GM23338 (cell line): ENCODE measurements at regions not wholly inside any gene's neighbourhood (a gene's known extent, or its start where the extent isn't known, plus 50 kb on each side); places are given as distances from the start of the nearest gene placed in this dataset.

Source experiments
- ATAC-seq: fragments of 200-7000 bp; cut with Tn5 transposase; 3 replicates; pipeline ENCODE4 v1.9.1; 2020
- DNase-seq: peaks from one replicate; pipeline ENCODE4 v3.0.0-alpha.2; 2015; ENCODE audit warnings: low spot score
- H2AFZ ChIP-seq: fragments of 200-600 bp; sonication (generic); 2 replicates; pipeline ENCODE4 v1.8.0; 2016; ENCODE audit warnings: antibody characterized with exemption, mild to moderate bottlenecking, moderate library complexity
- H3F3A ChIP-seq: fragments of 200-600 bp; sonication (generic); replicated peaks from 2 replicates; pipeline ENCODE4 v1.8.0; 2017; ENCODE audit warnings: antibody characterized with exemption, mixed run types, low read depth
- H3K27ac ChIP-seq: fragments of 200-600 bp; sonication (generic); 2 replicates; pipeline ENCODE4 v1.6.1; 2016; ENCODE audit warnings: low read depth
- H3K27me3 ChIP-seq: fragments of 200-600 bp; sonication (generic); 2 replicates; pipeline ENCODE4 v1.8.0; 2016; ENCODE audit warnings: mild to moderate bottlenecking, mixed run types, moderate library complexity; ENCODE audit not compliant: insufficient read depth
- H3K36me3 ChIP-seq: fragments of 200-600 bp; sonication (generic); 2 replicates; pipeline ENCODE4 v1.8.0; 2016; ENCODE audit warnings: mild to moderate bottlenecking; ENCODE audit not compliant: insufficient read depth
- H3K4me1 ChIP-seq: fragments of 200-600 bp; sonication (generic); 2 replicates; pipeline ENCODE4 v1.8.0; 2016; ENCODE audit warnings: mild to moderate bottlenecking, moderate library complexity; ENCODE audit not compliant: insufficient read depth
- H3K4me2 ChIP-seq: fragments of 200-600 bp; sonication (generic); 2 replicates; pipeline ENCODE4 v1.7.1; 2017; ENCODE audit warnings: mixed run types
- H3K4me3 ChIP-seq: fragments of 200-600 bp; sonication (generic); 2 replicates; pipeline ENCODE4 v1.6.1; 2016; ENCODE audit warnings: mixed run types
- H3K79me2 ChIP-seq: fragments of 200-600 bp; sonication (generic); replicated peaks from 2 replicates; pipeline ENCODE4 v1.8.0; 2017; ENCODE audit warnings: mild to moderate bottlenecking; ENCODE audit not compliant: insufficient read depth
- H3K9me2 ChIP-seq: fragments of 200-600 bp; sonication (generic); 2 replicates; pipeline ENCODE4 v1.8.0; 2017; ENCODE audit not compliant: insufficient read depth
- H4K20me1 ChIP-seq: fragments of 200-600 bp; sonication (generic); replicated peaks from 2 replicates; pipeline ENCODE4 v1.8.0; 2017; ENCODE audit warnings: mild to moderate bottlenecking; ENCODE audit not compliant: insufficient read depth
- H3K27ac Mint-ChIP-seq: 2 replicates; pipeline ENCODE4 v1.8.0; 2020; ENCODE audit warnings: inconsistent platforms, mild to moderate bottlenecking, moderate library complexity, mixed read lengths
- H3K27me3 Mint-ChIP-seq: 3 replicates; pipeline ENCODE4 v1.8.0; 2022; ENCODE audit warnings: low read depth, mild to moderate bottlenecking, moderate library complexity, mixed read lengths, inconsistent platforms; ENCODE audit not compliant: insufficient read depth, poor library complexity
- H3K36me3 Mint-ChIP-seq: 3 replicates; pipeline ENCODE4 v1.8.0; 2021; ENCODE audit warnings: low read depth, mild to moderate bottlenecking, inconsistent platforms, moderate library complexity, mixed read lengths
- H3K4me1 Mint-ChIP-seq: 3 replicates; pipeline ENCODE4 v1.8.0; 2020; ENCODE audit warnings: mild to moderate bottlenecking, inconsistent platforms, mixed read lengths
- H3K4me3 Mint-ChIP-seq: 3 replicates; pipeline ENCODE4 v1.8.0; 2021; ENCODE audit warnings: moderate library complexity, mild to moderate bottlenecking, inconsistent platforms, mixed read lengths
- H3K9me3 Mint-ChIP-seq: 3 replicates; pipeline ENCODE4 v1.8.0; 2020; ENCODE audit warnings: moderate library complexity, mild to moderate bottlenecking, inconsistent platforms, mixed read lengths
- CREB1 ChIP-seq: fragments of 250-450 bp; sonication (Bioruptor Pico); IDR thresholded peaks from 2 replicates; pipeline ENCODE4 v1.5.0; 2020; ENCODE audit warnings: low read depth, mild to moderate bottlenecking, moderate library complexity
- CTCF ChIP-seq, 2 experiments: fragments of 200-600 bp in 1 of 2; sonication (generic) in 1 of 2; conservative IDR thresholded peaks; 2 replicates each; pipeline versions ENCODE4 v1.5.1 to v1.6.1; 2016 to 2017; ENCODE audit warnings: antibody characterized with exemption in 2 of 2, low read depth in 2 of 2, mild to moderate bottlenecking in 2 of 2, moderate library complexity in 1 of 2
- ETS1 ChIP-seq: IDR thresholded peaks from 2 replicates; pipeline ENCODE4 v1.6.1; 2016; ENCODE audit warnings: antibody characterized with exemption
- EZH2 ChIP-seq: fragments of 200-600 bp; sonication (generic); IDR thresholded peaks from one replicate; pipeline ENCODE4 v1.8.0; 2017; ENCODE audit warnings: antibody characterized with exemption, mild to moderate bottlenecking, low read depth; ENCODE audit not compliant: unreplicated experiment
- EZH2phosphoT487 ChIP-seq: fragments of 200-600 bp; sonication (generic); IDR thresholded peaks from one replicate; pipeline ENCODE4 v1.8.1; 2018; ENCODE audit warnings: antibody characterized with exemption; ENCODE audit not compliant: unreplicated experiment
- JUNB ChIP-seq: IDR thresholded peaks from one replicate; pipeline ENCODE4 v1.6.1; 2016; ENCODE audit warnings: antibody characterized with exemption; ENCODE audit not compliant: unreplicated experiment
- NANOG ChIP-seq: IDR thresholded peaks from 2 replicates; pipeline ENCODE4 v1.6.1; 2016; ENCODE audit warnings: antibody characterized with exemption, borderline replicate concordance
- POLR2AphosphoS5 ChIP-seq: IDR thresholded peaks from 2 replicates; pipeline ENCODE4 v1.6.1; 2016; ENCODE audit warnings: antibody characterized with exemption, low read depth
- REST ChIP-seq: IDR thresholded peaks from one replicate; pipeline ENCODE4 v1.6.1; 2018; ENCODE audit warnings: antibody characterized with exemption; ENCODE audit not compliant: unreplicated experiment
- STAT1 ChIP-seq: IDR thresholded peaks from one replicate; pipeline ENCODE4 v1.6.1; 2016; ENCODE audit warnings: antibody characterized with exemption; ENCODE audit not compliant: unreplicated experiment
- ZNF114 ChIP-seq: fragments of 250-450 bp; sonication (Bioruptor Pico); IDR thresholded peaks from 2 replicates; pipeline ENCODE4 v1.5.0; 2020; ENCODE audit warnings: mild to moderate bottlenecking, moderate library complexity
- ZNF331 ChIP-seq: fragments of 250-450 bp; sonication (Bioruptor Pico); IDR thresholded peaks from 2 replicates; pipeline ENCODE4 v1.5.0; 2020; ENCODE audit warnings: low read depth, mild to moderate bottlenecking, moderate library complexity
- ZNF462 ChIP-seq: fragments of 250-450 bp; sonication (Bioruptor Pico); IDR thresholded peaks from 2 replicates; pipeline ENCODE4 v1.5.0; 2020; ENCODE audit warnings: mild to moderate bottlenecking, moderate library complexity

- no peak for TF ChIP-seq ZNF331 (CRISPR knock-in tag)
- TF ChIP-seq ZNF462 (CRISPR knock-in tag), result no peak
- no peak for TF ChIP-seq STAT1
- no peak for TF ChIP-seq EZH2phosphoT487
- TF ChIP-seq EZH2, result no peak
- no peak for TF ChIP-seq JUNB
- no peak for TF ChIP-seq CREB1
- no peak for TF ChIP-seq NANOG
- TF ChIP-seq REST, result no peak
- TF ChIP-seq POLR2AphosphoS5, result no peak
- TF ChIP-seq ETS1, result no peak
- TF ChIP-seq CTCF (conservative IDR thresholded peaks at IDR 0.05; ENCODE audit: low read depth in 2 of 2), result no peak
- TF ChIP-seq ZNF114, result no peak
- no peak overlapping the region for H3K4me2 ChIP-seq
- H3K9me3 Mint-ChIP-seq, result no peaks in the 10 kb centered on the region
- no peaks in the 10 kb centered on the region for H3K36me3 ChIP-seq
- H3K4me1 Mint-ChIP-seq, result no peaks in the 10 kb centered on the region
- H3K27ac Mint-ChIP-seq, result no peak overlapping the region
- no peaks in the 10 kb centered on the region for H3K36me3 Mint-ChIP-seq
- H3K27me3 ChIP-seq, result no peaks in the 10 kb centered on the region
- H3K4me3 ChIP-seq, result no peak overlapping the region
- H3K9me2 ChIP-seq, result no peaks in the 10 kb centered on the region
- no peaks in the 10 kb centered on the region for H3K27me3 Mint-ChIP-seq
- H3K27ac ChIP-seq, result no peak overlapping the region
- ATAC-seq (no peak), DNase-seq (no peak)
- no peak overlapping the region for H2AFZ ChIP-seq
- no peaks in the 10 kb centered on the region for H4K20me1 ChIP-seq
- H3K4me1 ChIP-seq, result no peaks in the 10 kb centered on the region
- no peaks in the 10 kb centered on the region for H3F3A ChIP-seq
- H3K79me2 ChIP-seq, result no peaks in the 10 kb centered on the region
- H3K4me3 Mint-ChIP-seq, result no peak overlapping the region
These were observed 358.5 kb downstream of the PCDH7 start for GRCh38 chr4:31078661-31079060.
